Activated CD8-positive, alpha-beta T cell treated with anti-CD3 and anti-CD28 coated beads, Interleukin-2, amount 10 ng/mL, durations not matched to agents 7 days and 5 days (primary cell): ENCODE measurements at regions not wholly inside any gene's neighbourhood (a gene's known extent, or its start where the extent isn't known, plus 50 kb on each side); places are given as distances from the start of the nearest gene placed in this dataset.
"Not testable (repeated sequence)": the region's sequence is repeated elsewhere in the genome, so short reads cannot be mapped to it uniquely, and the experiment has no call there.

Experiments
- ATAC-seq: fragments of 150-1000 bp; cut with Tn5 transposase; one replicate; pipeline ENCODE4 v1.10.0; 2021; ENCODE audit warnings: moderate library complexity
- CTCF ChIA-PET: fragments of 350-600 bp; sonication (Branson Sonifier 250); formaldehyde crosslinking; loops from one replicate; lab custom pipeline; 2021; ENCODE audit warnings: antibody characterized with exemption; lab: Charles Lee
- POLR2A ChIA-PET: fragments of 350-600 bp; sonication (Branson Sonifier 250); formaldehyde crosslinking; loops from one replicate; lab custom pipeline; 2021; ENCODE audit warnings: antibody characterized with exemption; lab: Charles Lee
- DNase-seq: peaks from one replicate; pipeline ENCODE4 v3.0.0-alpha.2; 2020
- H3K27ac Mint-ChIP-seq: one replicate; pipeline ENCODE4 v1.8.0; 2021; ENCODE audit warnings: mild to moderate bottlenecking, mixed read lengths
- H3K27me3 Mint-ChIP-seq: one replicate; pipeline ENCODE4 v1.8.0; 2021; ENCODE audit warnings: low read depth, mixed read lengths
- H3K36me3 Mint-ChIP-seq: one replicate; pipeline ENCODE4 v1.8.0; 2021; ENCODE audit warnings: low read depth, mixed read lengths
- H3K4me1 Mint-ChIP-seq: one replicate; pipeline ENCODE4 v1.8.0; 2021; ENCODE audit warnings: low read depth, mixed read lengths
- H3K4me3 Mint-ChIP-seq: one replicate; pipeline ENCODE4 v1.8.0; 2021; ENCODE audit warnings: mild to moderate bottlenecking, mixed read lengths
- H3K9me3 Mint-ChIP-seq: one replicate; pipeline ENCODE4 v1.8.0; 2022; ENCODE audit warnings: mixed read lengths; ENCODE audit not compliant: insufficient read depth

- ATAC-seq (no peak), DNase-seq (no peak)
- H3K27ac Mint-ChIP-seq, result no peak overlapping the region
- H3K4me3 Mint-ChIP-seq, result no peak overlapping the region
- peaks cover 23% of the 10 kb centered on the region for H3K9me3 Mint-ChIP-seq
- POLR2A ChIA-PET, result no interaction called here
- H3K27me3 Mint-ChIP-seq, result no peaks in the 10 kb centered on the region
- H3K36me3 Mint-ChIP-seq, result no peaks in the 10 kb centered on the region
- H3K4me1 Mint-ChIP-seq, result no peaks in the 10 kb centered on the region
- CTCF ChIA-PET, result no interaction called here
These were observed 398.3 kb upstream of the CHRM2 start for GRCh38 chr7:136470179-136470578.

- Mint-ChIP-seq H3K4me1 (no peaks in the 10 kb centered on the region), H3K27me3 (no peaks in the 10 kb centered on the region)
- CTCF ChIA-PET, result no interaction called here
These were observed 415.5 kb upstream of the CHRM2 start for GRCh38 chr7:136452949-136453348.

GRCh38 chr7:136446751-136447150, 421.7 kb upstream of the CHRM2 start:
- DNase-seq (no peak), ATAC-seq (no peak)
- POLR2A ChIA-PET, result no interaction called here
- Mint-ChIP-seq H3K4me1 (no peaks in the 10 kb centered on the region), H3K4me3 (no peak overlapping the region), H3K27me3 (no peaks in the 10 kb centered on the region), H3K9me3 (peaks cover 26% of the 10 kb centered on the region), H3K36me3 (no peaks in the 10 kb centered on the region), H3K27ac (no peak overlapping the region)
- CTCF ChIA-PET, result no interaction called here

More at GRCh38 chr7:136452949-136453348, 415.5 kb upstream of the CHRM2 start:
- H3K4me3 Mint-ChIP-seq, result no peak overlapping the region
- H3K9me3 Mint-ChIP-seq, result peaks cover 41% of the 10 kb centered on the region
- POLR2A ChIA-PET, result no interaction called here
- no peak for ATAC-seq
- DNase-seq, result no peak
- H3K36me3 Mint-ChIP-seq, result no peaks in the 10 kb centered on the region
- no peak overlapping the region for H3K27ac Mint-ChIP-seq

- Mint-ChIP-seq H3K27me3 (no peaks in the 10 kb centered on the region), H3K4me3 (no peak overlapping the region), H3K9me3 (peaks cover 4% of the 10 kb centered on the region), H3K4me1 (no peaks in the 10 kb centered on the region), H3K36me3 (no peaks in the 10 kb centered on the region), H3K27ac (no peak overlapping the region)
- DNase-seq (no peak), ATAC-seq (no peak)
- POLR2A ChIA-PET, result no interaction called here
- CTCF ChIA-PET, result no interaction called here
These were observed 426.6 kb upstream of the CHRM2 start for GRCh38 chr7:136441835-136442234.

- H3K36me3 Mint-ChIP-seq, POLR2A ChIA-PET, H3K27me3 Mint-ChIP-seq, DNase-seq, H3K27ac Mint-ChIP-seq, H3K9me3 Mint-ChIP-seq, H3K4me1 Mint-ChIP-seq, CTCF ChIA-PET, H3K4me3 Mint-ChIP-seq, ATAC-seq: not testable (repeated sequence)
These were observed 436.7 kb upstream of the CHRM2 start for GRCh38 chr7:136431736-136432135.

GRCh38 chr7:136424058-136424457, 444.4 kb upstream of the CHRM2 start:
- H3K9me3 Mint-ChIP-seq, result peaks cover 18% of the 10 kb centered on the region
- H3K4me1 Mint-ChIP-seq, result no peaks in the 10 kb centered on the region
- ChIA-PET POLR2A (no interaction called here), CTCF (no interaction called here)
- no peak overlapping the region for H3K4me3 Mint-ChIP-seq
- DNase-seq, result no peak
- ATAC-seq, result no peak
- H3K27me3 Mint-ChIP-seq, result no peaks in the 10 kb centered on the region
- H3K27ac Mint-ChIP-seq, result no peak overlapping the region
- no peaks in the 10 kb centered on the region for H3K36me3 Mint-ChIP-seq

GRCh38 chr7:136419740-136420139, 442.6 kb upstream of the MTPN start:
- H3K27me3 Mint-ChIP-seq, ATAC-seq, H3K4me1 Mint-ChIP-seq, H3K27ac Mint-ChIP-seq, POLR2A ChIA-PET, DNase-seq, CTCF ChIA-PET, H3K36me3 Mint-ChIP-seq, H3K4me3 Mint-ChIP-seq: not testable (repeated sequence)
- H3K9me3 Mint-ChIP-seq, result peaks cover 11% of the 10 kb centered on the region

GRCh38 chr7:136412952-136413351, 435.8 kb upstream of the MTPN start:
- Mint-ChIP-seq H3K36me3 (no peaks in the 10 kb centered on the region), H3K27ac (no peak overlapping the region), H3K4me3 (no peak overlapping the region), H3K9me3 (no peaks in the 10 kb centered on the region), H3K4me1 (no peaks in the 10 kb centered on the region), H3K27me3 (no peaks in the 10 kb centered on the region)
- ChIA-PET CTCF (no interaction called here), POLR2A (no interaction called here)
- DNase-seq, result no peak
- ATAC-seq, result no peak

GRCh38 chr7:136405931-136406777, 429.0 kb upstream of the MTPN start:
- Mint-ChIP-seq H3K4me1 (no peaks in the 10 kb centered on the region), H3K9me3 (no peaks in the 10 kb centered on the region), H3K36me3 (no peaks in the 10 kb centered on the region), H3K4me3 (no peak overlapping the region), H3K27ac (no peak overlapping the region), H3K27me3 (no peaks in the 10 kb centered on the region)
- peak; percentile 79 for ATAC-seq
- peak; percentile 40 for DNase-seq
- CTCF ChIA-PET, result no interaction called here
- POLR2A ChIA-PET, result no interaction called here

GRCh38 chr7:136403591-136403990, 426.4 kb upstream of the MTPN start:
- ChIA-PET POLR2A (no interaction called here), CTCF (no interaction called here)
- Mint-ChIP-seq H3K4me3 (no peak overlapping the region), H3K9me3 (no peaks in the 10 kb centered on the region), H3K4me1 (no peaks in the 10 kb centered on the region), H3K36me3 (no peaks in the 10 kb centered on the region), H3K27ac (no peak overlapping the region), H3K27me3 (no peaks in the 10 kb centered on the region)
- ATAC-seq, result no peak
- DNase-seq, result no peak

- no peak for ATAC-seq
- no peaks in the 10 kb centered on the region for H3K9me3 Mint-ChIP-seq
- no peaks in the 10 kb centered on the region for H3K36me3 Mint-ChIP-seq
- H3K27me3 Mint-ChIP-seq, result no peaks in the 10 kb centered on the region
- no peak overlapping the region for H3K4me3 Mint-ChIP-seq
- CTCF ChIA-PET, result no interaction called here
- no peak overlapping the region for H3K27ac Mint-ChIP-seq
- POLR2A ChIA-PET, result no interaction called here
- no peaks in the 10 kb centered on the region for H3K4me1 Mint-ChIP-seq
- DNase-seq, result no peak
These were observed 423.7 kb upstream of the MTPN start for GRCh38 chr7:136400877-136401276.

GRCh38 chr7:136399385-136399784, 422.2 kb upstream of the MTPN start:
- Mint-ChIP-seq H3K4me3 (no peak overlapping the region), H3K36me3 (no peaks in the 10 kb centered on the region), H3K4me1 (no peaks in the 10 kb centered on the region), H3K27ac (no peak overlapping the region), H3K9me3 (no peaks in the 10 kb centered on the region), H3K27me3 (no peaks in the 10 kb centered on the region)
- ATAC-seq (no peak), DNase-seq (no peak)
- ChIA-PET CTCF (no interaction called here), POLR2A (no interaction called here)

- ATAC-seq, result no peak
- H3K4me3 Mint-ChIP-seq, result no peak overlapping the region
- H3K27me3 Mint-ChIP-seq, result no peaks in the 10 kb centered on the region
- no peaks in the 10 kb centered on the region for H3K36me3 Mint-ChIP-seq
- H3K4me1 Mint-ChIP-seq, result no peaks in the 10 kb centered on the region
- ChIA-PET POLR2A (no interaction called here), CTCF (no interaction called here)
- no peak overlapping the region for H3K27ac Mint-ChIP-seq
- no peaks in the 10 kb centered on the region for H3K9me3 Mint-ChIP-seq
- no peak for DNase-seq
These were observed 415.7 kb upstream of the MTPN start for GRCh38 chr7:136392856-136393255.
